Trophoblast cell (in vitro differentiated cells and primary cell): ENCODE measurements at regions not wholly inside any gene's neighbourhood (a gene's known extent, or its start where the extent isn't known, plus 50 kb on each side); places are given as distances from the start of the nearest gene placed in this dataset.
"Not testable (repeated sequence)": the region's sequence is repeated elsewhere in the genome, so short reads cannot be mapped to it uniquely, and the experiment has no call there.

Experiments used
- DNase-seq, 2 donors: peaks; one replicate each; pipeline ENCODE4 v3.0.0-alpha.2; 2016
- H2AFZ ChIP-seq: 2 replicates; pipeline ENCODE4 v1.6.1; 2013; ENCODE audit warnings: low read length, moderate library complexity, mild to moderate bottlenecking; ENCODE audit not compliant: insufficient read depth, poor library complexity
- H2AK5ac ChIP-seq: 2 replicates; pipeline ENCODE4 v1.6.1; 2013; ENCODE audit warnings: mild to moderate bottlenecking, low read length
- H2BK120ac ChIP-seq: 2 replicates; pipeline ENCODE4 v1.6.1; 2013; ENCODE audit warnings: low read length, mild to moderate bottlenecking, moderate library complexity; ENCODE audit not compliant: insufficient read depth, poor library complexity
- H2BK12ac ChIP-seq: 2 replicates; pipeline ENCODE4 v1.6.1; 2013; ENCODE audit warnings: mild to moderate bottlenecking, low read length, moderate library complexity
- H2BK5ac ChIP-seq: 2 replicates; pipeline ENCODE4 v1.6.1; 2013; ENCODE audit warnings: low read length, low read depth, moderate library complexity, mild to moderate bottlenecking; ENCODE audit not compliant: poor library complexity
- H3K14ac ChIP-seq: 2 replicates; pipeline ENCODE4 v1.6.1; 2013; ENCODE audit warnings: mild to moderate bottlenecking, low read length
- H3K18ac ChIP-seq: 2 replicates; pipeline ENCODE4 v1.6.1; 2013; ENCODE audit warnings: mild to moderate bottlenecking, low read length
- H3K23ac ChIP-seq: 2 replicates; pipeline ENCODE4 v1.6.1; 2013; ENCODE audit warnings: low read length
- H3K27ac ChIP-seq: 2 replicates; pipeline ENCODE4 v1.5.1; 2013; ENCODE audit warnings: low read depth, mild to moderate bottlenecking, inconsistent platforms, low read length, moderate library complexity
- H3K27me3 ChIP-seq: 2 replicates; pipeline ENCODE4 v1.6.1; 2013; ENCODE audit warnings: inconsistent platforms, mild to moderate bottlenecking, low read length, moderate library complexity; ENCODE audit not compliant: insufficient read depth
- H3K36me3 ChIP-seq, 2 experiments: 1 replicate in 1 of 2; 2 replicates in 1 of 2; pipeline ENCODE4 v1.6.1; 2013; ENCODE audit warnings: low read length in 2 of 2, mild to moderate bottlenecking in 2 of 2, moderate library complexity in 1 of 2; ENCODE audit not compliant: insufficient read depth in 2 of 2, control insufficient read depth in 1 of 2
- H3K4ac ChIP-seq: 2 replicates; pipeline ENCODE4 v1.6.1; 2013; ENCODE audit warnings: low read depth, mild to moderate bottlenecking, low read length, moderate library complexity
- H3K4me1 ChIP-seq, 2 experiments: 1 replicate in 1 of 2; 2 replicates in 1 of 2; pipeline ENCODE4 v1.6.1; 2013; ENCODE audit warnings: low read length in 2 of 2, mild to moderate bottlenecking in 2 of 2, moderate library complexity in 1 of 2; ENCODE audit not compliant: insufficient read depth in 2 of 2, control insufficient read depth in 1 of 2
- H3K4me2 ChIP-seq: 2 replicates; pipeline ENCODE4 v1.6.1; 2013; ENCODE audit warnings: inconsistent platforms, mild to moderate bottlenecking, low read length, moderate library complexity
- H3K4me3 ChIP-seq: 2 replicates; pipeline ENCODE4 v1.5.1; 2013; ENCODE audit warnings: mild to moderate bottlenecking, low read depth, low read length, inconsistent platforms
- H3K79me1 ChIP-seq: one replicate; pipeline ENCODE4 v1.6.1; 2013; ENCODE audit warnings: low read length
- H3K79me2 ChIP-seq: 2 replicates; pipeline ENCODE4 v1.6.1; 2013; ENCODE audit warnings: low read length, mild to moderate bottlenecking; ENCODE audit not compliant: control insufficient read depth, insufficient read depth, poor library complexity
- H3K9ac ChIP-seq: 2 replicates; pipeline ENCODE4 v1.6.1; 2013; ENCODE audit warnings: mild to moderate bottlenecking, low read length
- H3K9me3 ChIP-seq: 2 replicates; pipeline ENCODE4 v1.6.1; 2013; ENCODE audit warnings: low read depth, mild to moderate bottlenecking, control low read depth, inconsistent platforms, low read length; ENCODE audit not compliant: insufficient read depth
- H4K12ac ChIP-seq: 2 replicates; pipeline ENCODE4 v1.6.1; 2013; ENCODE audit warnings: low read depth, mild to moderate bottlenecking, low read length, moderate library complexity
- H4K8ac ChIP-seq: 2 replicates; pipeline ENCODE4 v1.6.1; 2013; ENCODE audit warnings: low read depth, mild to moderate bottlenecking, low read length, moderate library complexity
- H4K91ac ChIP-seq: one replicate; pipeline ENCODE4 v1.6.1; 2013; ENCODE audit warnings: low read depth, mild to moderate bottlenecking, low read length, moderate library complexity
- WGBS: extraction: QIAGEN DNeasy Blood & Tissue Kit; methylation state at CpG from one replicate; pipeline ENCODE4 v1.1.7; 2013; ENCODE audit warnings: missing lambda C conversion rate; ENCODE audit not compliant: insufficient read length, insufficient coverage; ENCODE audit errors: extremely low coverage; 5-methylcytosine and 5-hydroxymethylcytosine counted together

- H3K36me3 ChIP-seq, result no peaks in the 10 kb centered on the region
- H3K18ac ChIP-seq, result no peak overlapping the region
- H2AFZ ChIP-seq, result no peak overlapping the region
- no peaks in the 10 kb centered on the region for H3K4me1 ChIP-seq
- H4K12ac ChIP-seq, result no peak overlapping the region
- H2AK5ac ChIP-seq, result no peak overlapping the region
- no CpG with 5 or more reads among the region's 13 CpGs for WGBS
- H3K4me2 ChIP-seq, result no peak overlapping the region
- no peak overlapping the region for H4K8ac ChIP-seq
- no peak for DNase-seq
- H3K27ac ChIP-seq, result no peak overlapping the region
- H3K79me1 ChIP-seq, result no peaks in the 10 kb centered on the region
- no peaks in the 10 kb centered on the region for H3K79me2 ChIP-seq
- no peak overlapping the region for H2BK12ac ChIP-seq
- H3K23ac ChIP-seq, result no peak overlapping the region
- H4K91ac ChIP-seq, result no peak overlapping the region
- no peak overlapping the region for H3K4ac ChIP-seq
- H3K9ac ChIP-seq, result peak overlapping the region; percentile 48
- no peak overlapping the region for H2BK5ac ChIP-seq
- no peak overlapping the region for H2BK120ac ChIP-seq
- H3K9me3 ChIP-seq, result peaks cover 18% of the 10 kb centered on the region
- H3K4me3 ChIP-seq, result no peak overlapping the region
- H3K14ac ChIP-seq, result no peak overlapping the region
- no peaks in the 10 kb centered on the region for H3K27me3 ChIP-seq
These were observed 125.8 kb upstream of the SRSF6 start for GRCh38 chr20:43331906-43332305.

DNA sequence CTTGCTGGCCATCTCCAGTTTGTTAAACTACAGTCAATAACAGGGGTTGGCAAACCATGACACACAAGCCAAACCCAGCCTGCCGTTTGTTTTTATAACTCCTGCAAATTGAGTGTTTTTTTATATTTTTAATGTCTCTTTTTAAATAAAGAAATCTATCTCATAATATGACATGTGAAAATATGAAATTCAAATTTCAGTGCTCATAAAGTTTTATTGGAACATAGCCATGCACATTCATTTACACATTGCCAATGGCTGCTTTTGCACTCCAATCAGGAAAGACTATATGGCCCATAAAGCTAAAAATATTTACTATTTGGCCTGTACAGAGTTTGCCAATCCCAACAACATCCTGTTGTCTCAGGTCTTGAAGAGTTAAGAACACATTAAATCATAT is 129.0 kb upstream of the SRSF6 start:
- H3K18ac ChIP-seq, result no peak overlapping the region
- no peak for DNase-seq
- H3K27ac ChIP-seq, result no peak overlapping the region
- H2BK120ac ChIP-seq, result no peak overlapping the region
- no peak overlapping the region for H3K4ac ChIP-seq
- H3K36me3 ChIP-seq, result no peaks in the 10 kb centered on the region
- H3K9ac ChIP-seq, result no peak overlapping the region
- H3K9me3 ChIP-seq, result peaks cover 6% of the 10 kb centered on the region
- H4K91ac ChIP-seq, result no peak overlapping the region
- no peaks in the 10 kb centered on the region for H3K27me3 ChIP-seq
- no peaks in the 10 kb centered on the region for H3K4me1 ChIP-seq
- H4K12ac ChIP-seq, result no peak overlapping the region
- H2BK12ac ChIP-seq, result no peak overlapping the region
- no peaks in the 10 kb centered on the region for H3K79me1 ChIP-seq
- WGBS, result no CpG with 5 or more reads among the region's 1 CpG
- no peak overlapping the region for H2AK5ac ChIP-seq
- H2AFZ ChIP-seq, result no peak overlapping the region
- H3K79me2 ChIP-seq, result no peaks in the 10 kb centered on the region
- H3K14ac ChIP-seq, result no peak overlapping the region
- H3K4me2 ChIP-seq, result no peak overlapping the region
- H4K8ac ChIP-seq, result no peak overlapping the region
- H3K23ac ChIP-seq, result no peak overlapping the region
- no peak overlapping the region for H3K4me3 ChIP-seq
- no peak overlapping the region for H2BK5ac ChIP-seq

- not testable (repeated sequence) for H3K4me1 ChIP-seq, H3K4me3 ChIP-seq, H3K4ac ChIP-seq, H3K9ac ChIP-seq, H3K14ac ChIP-seq, H3K27me3 ChIP-seq, H3K27ac ChIP-seq, H2BK12ac ChIP-seq, H2AK5ac ChIP-seq, H2BK5ac ChIP-seq, H4K8ac ChIP-seq, H3K36me3 ChIP-seq, H3K4me2 ChIP-seq, H3K23ac ChIP-seq, H3K79me2 ChIP-seq, H4K91ac ChIP-seq, DNase-seq, H3K18ac ChIP-seq, H3K79me1 ChIP-seq, H2AFZ ChIP-seq, H2BK120ac ChIP-seq, H3K9me3 ChIP-seq, H4K12ac ChIP-seq
- no CpG with 5 or more reads among the region's 4 CpGs for WGBS
These were observed 130.5 kb upstream of the SRSF6 start for GRCh38 chr20:43327234-43327633.

DNA sequence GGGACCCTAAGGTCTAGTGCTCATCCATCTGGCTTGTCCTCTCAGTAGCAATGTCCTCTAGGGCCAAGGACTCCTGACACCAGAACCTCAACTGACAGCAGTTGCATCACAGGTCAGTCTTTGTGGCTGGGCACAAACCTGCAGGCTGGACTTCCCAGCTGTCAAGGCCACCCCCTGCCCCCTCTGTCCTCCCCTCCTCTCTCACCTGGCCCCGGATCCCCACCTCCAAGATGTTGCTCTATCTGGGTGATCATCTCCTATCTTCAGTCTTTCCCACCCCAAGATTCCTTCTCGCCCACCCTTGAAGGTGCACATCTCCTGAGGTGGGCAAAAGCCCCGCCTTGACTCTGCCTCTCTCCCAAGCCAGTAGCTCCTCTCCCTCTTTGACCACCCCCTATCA is 131.8 kb upstream of the SRSF6 start:
- Histone ChIP-seq H3K9me3 (peaks cover 1% of the 10 kb centered on the region), H3K4me2 (no peak overlapping the region)
- no CpG with 5 or more reads among the region's 3 CpGs for WGBS

More for the DNA sequence above, 131.8 kb upstream of the SRSF6 start:
- Histone ChIP-seq H4K8ac (no peak overlapping the region), H3K4ac (no peak overlapping the region), H2AK5ac (no peak overlapping the region), H3K27me3 (no peaks in the 10 kb centered on the region), H3K79me1 (no peaks in the 10 kb centered on the region), H3K23ac (no peak overlapping the region), H4K91ac (no peak overlapping the region), H3K4me1 (no peaks in the 10 kb centered on the region), H2BK12ac (no peak overlapping the region), H3K9ac (peak overlapping the region; percentile 38), H3K27ac (no peak overlapping the region), H2BK5ac (no peak overlapping the region), H3K18ac (no peak overlapping the region), H4K12ac (no peak overlapping the region), H3K79me2 (no peaks in the 10 kb centered on the region), H3K4me3 (no peak overlapping the region), H2AFZ (no peak overlapping the region), H2BK120ac (no peak overlapping the region), H3K36me3 (no peaks in the 10 kb centered on the region), H3K14ac (no peak overlapping the region)
- no peak for DNase-seq
